ENCODE measurements at regions not wholly inside any gene's neighbourhood (a gene's known extent, or its start where the extent isn't known, plus 50 kb on each side); places are given as distances from the start of the nearest gene placed in this dataset.

- TF ChIP-seq, protein P1, sequence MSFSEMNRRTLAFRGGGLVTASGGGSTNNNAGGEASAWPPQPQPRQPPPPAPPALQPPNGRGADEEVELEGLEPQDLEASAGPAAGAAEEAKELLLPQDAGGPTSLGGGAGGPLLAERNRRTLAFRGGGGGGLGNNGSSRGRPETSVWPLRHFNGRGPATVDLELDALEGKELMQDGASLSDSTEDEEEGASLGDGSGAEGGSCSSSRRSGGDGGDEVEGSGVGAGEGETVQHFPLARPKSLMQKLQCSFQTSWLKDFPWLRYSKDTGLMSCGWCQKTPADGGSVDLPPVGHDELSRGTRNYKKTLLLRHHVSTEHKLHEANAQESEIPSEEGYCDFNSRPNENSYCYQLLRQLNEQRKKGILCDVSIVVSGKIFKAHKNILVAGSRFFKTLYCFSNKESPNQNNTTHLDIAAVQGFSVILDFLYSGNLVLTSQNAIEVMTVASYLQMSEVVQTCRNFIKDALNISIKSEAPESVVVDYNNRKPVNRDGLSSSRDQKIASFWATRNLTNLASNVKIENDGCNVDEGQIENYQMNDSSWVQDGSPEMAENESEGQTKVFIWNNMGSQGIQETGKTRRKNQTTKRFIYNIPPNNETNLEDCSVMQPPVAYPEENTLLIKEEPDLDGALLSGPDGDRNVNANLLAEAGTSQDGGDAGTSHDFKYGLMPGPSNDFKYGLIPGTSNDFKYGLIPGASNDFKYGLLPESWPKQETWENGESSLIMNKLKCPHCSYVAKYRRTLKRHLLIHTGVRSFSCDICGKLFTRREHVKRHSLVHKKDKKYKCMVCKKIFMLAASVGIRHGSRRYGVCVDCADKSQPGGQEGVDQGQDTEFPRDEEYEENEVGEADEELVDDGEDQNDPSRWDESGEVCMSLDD (tag by site-specific recombination; IDR thresholded peaks at IDR 0.05): no peak
- TF ChIP-seq KLF10 (tag by site-specific recombination; IDR thresholded peaks at IDR 0.05): no peak
- TF ChIP-seq ATF2 (tag by site-specific recombination; IDR thresholded peaks at IDR 0.05; ENCODE audit: low read depth): no peak
- no peak for TF ChIP-seq ZNF10 (tag by site-specific recombination; IDR thresholded peaks at IDR 0.05)
- TF ChIP-seq ZNF48 (tag by site-specific recombination; IDR thresholded peaks at IDR 0.05): no peak
- TF ChIP-seq KLF8 (tag by site-specific recombination; IDR thresholded peaks at IDR 0.05): no peak
- TF ChIP-seq ZNF211 (tag by site-specific recombination; IDR thresholded peaks at IDR 0.05; ENCODE audit: low read depth): no peak
- TF ChIP-seq TSHZ1 (tag by site-specific recombination; IDR thresholded peaks at IDR 0.05; ENCODE audit: borderline replicate concordance): no peak
- TF ChIP-seq SP3 (tag by site-specific recombination; IDR thresholded peaks at IDR 0.05): no peak
- TF ChIP-seq, protein P2, sequence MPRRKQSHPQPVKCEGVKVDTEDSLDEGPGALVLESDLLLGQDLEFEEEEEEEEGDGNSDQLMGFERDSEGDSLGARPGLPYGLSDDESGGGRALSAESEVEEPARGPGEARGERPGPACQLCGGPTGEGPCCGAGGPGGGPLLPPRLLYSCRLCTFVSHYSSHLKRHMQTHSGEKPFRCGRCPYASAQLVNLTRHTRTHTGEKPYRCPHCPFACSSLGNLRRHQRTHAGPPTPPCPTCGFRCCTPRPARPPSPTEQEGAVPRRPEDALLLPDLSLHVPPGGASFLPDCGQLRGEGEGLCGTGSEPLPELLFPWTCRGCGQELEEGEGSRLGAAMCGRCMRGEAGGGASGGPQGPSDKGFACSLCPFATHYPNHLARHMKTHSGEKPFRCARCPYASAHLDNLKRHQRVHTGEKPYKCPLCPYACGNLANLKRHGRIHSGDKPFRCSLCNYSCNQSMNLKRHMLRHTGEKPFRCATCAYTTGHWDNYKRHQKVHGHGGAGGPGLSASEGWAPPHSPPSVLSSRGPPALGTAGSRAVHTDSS (tag by site-specific recombination; IDR thresholded peaks at IDR 0.05): no peak
- TF ChIP-seq ZNF19 (tag by site-specific recombination; IDR thresholded peaks at IDR 0.05; ENCODE audit: low read depth): no peak
- TF ChIP-seq ZNF138 (tag by site-specific recombination; IDR thresholded peaks at IDR 0.05; ENCODE audit: borderline replicate concordance): no peak
- no peak for TF ChIP-seq ZNF692 (tag by site-specific recombination; IDR thresholded peaks at IDR 0.05)
- no peak for TF ChIP-seq ZNF175 (tag by site-specific recombination; IDR thresholded peaks at IDR 0.05)
- TF ChIP-seq, protein P3, sequence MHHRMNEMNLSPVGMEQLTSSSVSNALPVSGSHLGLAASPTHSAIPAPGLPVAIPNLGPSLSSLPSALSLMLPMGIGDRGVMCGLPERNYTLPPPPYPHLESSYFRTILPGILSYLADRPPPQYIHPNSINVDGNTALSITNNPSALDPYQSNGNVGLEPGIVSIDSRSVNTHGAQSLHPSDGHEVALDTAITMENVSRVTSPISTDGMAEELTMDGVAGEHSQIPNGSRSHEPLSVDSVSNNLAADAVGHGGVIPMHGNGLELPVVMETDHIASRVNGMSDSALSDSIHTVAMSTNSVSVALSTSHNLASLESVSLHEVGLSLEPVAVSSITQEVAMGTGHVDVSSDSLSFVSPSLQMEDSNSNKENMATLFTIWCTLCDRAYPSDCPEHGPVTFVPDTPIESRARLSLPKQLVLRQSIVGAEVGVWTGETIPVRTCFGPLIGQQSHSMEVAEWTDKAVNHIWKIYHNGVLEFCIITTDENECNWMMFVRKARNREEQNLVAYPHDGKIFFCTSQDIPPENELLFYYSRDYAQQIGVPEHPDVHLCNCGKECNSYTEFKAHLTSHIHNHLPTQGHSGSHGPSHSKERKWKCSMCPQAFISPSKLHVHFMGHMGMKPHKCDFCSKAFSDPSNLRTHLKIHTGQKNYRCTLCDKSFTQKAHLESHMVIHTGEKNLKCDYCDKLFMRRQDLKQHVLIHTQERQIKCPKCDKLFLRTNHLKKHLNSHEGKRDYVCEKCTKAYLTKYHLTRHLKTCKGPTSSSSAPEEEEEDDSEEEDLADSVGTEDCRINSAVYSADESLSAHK (tag by site-specific recombination; IDR thresholded peaks at IDR 0.05): no peak
- no peak for TF ChIP-seq ZFP37 (tag by site-specific recombination; IDR thresholded peaks at IDR 0.05)
Measured at GRCh38 chr16:13742928-13743327, 177.0 kb upstream of the ERCC4 start (continued).
